Gastroesophageal sphincter (tissue), 4 donors: ENCODE measurements at regions not wholly inside any gene's neighbourhood (a gene's known extent, or its start where the extent isn't known, plus 50 kb on each side); places are given as distances from the start of the nearest gene placed in this dataset.
"Not testable (repeated sequence)": the region's sequence is repeated elsewhere in the genome, so short reads cannot be mapped to it uniquely, and the experiment has no call there.

Experiments
- ATAC-seq: fragments of 150-250 bp; one replicate; pipeline ENCODE4 v1.9.1; 2016; ENCODE audit warnings: mild to moderate bottlenecking, moderate library complexity
- H3K27ac ChIP-seq, 4 donors: fragments of 200-600 bp; sonication (generic) in 3 of 4; 1 replicate in 3 of 4; 2 replicates in 1 of 4; pipeline ENCODE4 v1.5.1; 2016 to 2019
- H3K27me3 ChIP-seq: fragments of 200-600 bp; sonication (generic); one replicate; pipeline ENCODE4 v1.5.1; 2019
- H3K36me3 ChIP-seq, 2 donors: fragments of 200-600 bp; sonication (generic); one replicate each; pipeline ENCODE4 v1.5.1; 2019; ENCODE audit warnings: control low read depth in 1 of 2
- H3K4me1 ChIP-seq, 3 donors: fragments of 200-600 bp; sonication (generic); 1 replicate in 2 of 3; 2 replicates in 1 of 3; pipeline ENCODE4 v1.5.1; 2016 to 2019; ENCODE audit warnings: control low read depth in 2 of 3
- H3K4me3 ChIP-seq, 2 donors: fragments of 200-600 bp; sonication (generic); one replicate each; pipeline ENCODE4 v1.5.1; 2019; ENCODE audit warnings: mild to moderate bottlenecking in 1 of 2, moderate library complexity in 1 of 2
- H3K9me3 ChIP-seq, 3 donors: fragments of 200-600 bp; sonication (generic); one replicate each; pipeline ENCODE4 v1.5.1; 2017 to 2019; ENCODE audit warnings: control low read depth in 2 of 3
- EP300 ChIP-seq: sonication (generic); formaldehyde crosslinking; IDR thresholded peaks from one replicate; pipeline ENCODE4 v1.6.1; 2017; ENCODE audit warnings: antibody characterized with exemption, mild to moderate bottlenecking
- POLR2A ChIP-seq, 2 donors: fragments of 450-650 bp; IDR thresholded peaks; one replicate each; pipeline ENCODE4 v1.6.1; 2017; ENCODE audit warnings: antibody characterized with exemption in 2 of 2, mild to moderate bottlenecking in 2 of 2, moderate library complexity in 1 of 2
- POLR2AphosphoS5 ChIP-seq: sonication (generic); formaldehyde crosslinking; IDR thresholded peaks from one replicate; pipeline ENCODE4 v1.6.1; 2017; ENCODE audit warnings: antibody characterized with exemption
- WGBS, 2 donors: methylation state at CpG; one replicate each; pipeline ENCODE4 v1.1.5; 2018; ENCODE audit warnings: low coverage in 1 of 2; 5-methylcytosine and 5-hydroxymethylcytosine counted together
- TF ChIP-seq, protein P1 (sequence below), 4 experiments: fragments of 200-600 bp in 2 of 4; fragments of 450-650 bp in 2 of 4; sonication (generic) in 1 of 4; IDR thresholded peaks; one replicate each; pipeline ENCODE4 v1.5.1; 2017 to 2019; ENCODE audit warnings: antibody characterized with exemption in 4 of 4, mild to moderate bottlenecking in 2 of 4, moderate library complexity in 2 of 4

DNA sequence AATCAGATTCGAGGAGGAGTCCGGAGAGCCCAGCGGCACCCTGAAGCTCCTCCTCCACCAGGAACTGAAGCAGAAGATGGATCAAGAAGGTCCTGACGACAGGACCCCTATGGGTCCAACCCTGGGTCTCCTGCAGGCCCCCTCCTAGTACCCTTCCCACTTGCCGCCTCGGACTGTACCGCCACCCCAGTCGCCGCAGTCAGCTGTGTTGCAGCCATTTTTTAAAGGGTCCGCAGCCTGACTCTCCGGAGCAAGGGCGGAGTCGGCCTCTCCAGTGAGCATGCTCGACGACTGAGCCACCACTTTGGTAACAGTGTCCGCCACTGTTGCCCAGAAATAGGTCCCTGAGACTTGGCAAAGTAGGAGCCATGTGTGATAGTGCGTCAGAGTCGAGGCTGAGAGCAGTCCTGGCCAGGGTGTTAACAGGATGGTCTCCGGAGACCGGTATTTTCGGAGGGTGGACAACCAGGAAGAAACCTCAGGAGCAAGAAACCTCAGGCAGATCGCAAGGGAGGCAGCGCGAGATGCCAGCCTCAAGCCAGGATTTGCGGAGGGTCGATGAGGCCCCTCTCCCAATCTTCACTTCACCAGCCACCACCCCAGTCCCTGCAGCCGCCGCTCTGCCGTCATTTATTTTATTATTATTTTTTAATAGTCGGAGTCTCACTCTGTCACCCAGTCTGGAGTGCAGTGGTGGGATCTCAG, 294.6 kb upstream of the ZNF337 start:
- H3K9me3 ChIP-seq, result no peaks in the 10 kb centered on the region
- TF ChIP-seq POLR2AphosphoS5 (no peak), POLR2A (IDR thresholded peaks at IDR 0.05) (no peak), EP300 (no peak)
- TF ChIP-seq, protein P1, sequence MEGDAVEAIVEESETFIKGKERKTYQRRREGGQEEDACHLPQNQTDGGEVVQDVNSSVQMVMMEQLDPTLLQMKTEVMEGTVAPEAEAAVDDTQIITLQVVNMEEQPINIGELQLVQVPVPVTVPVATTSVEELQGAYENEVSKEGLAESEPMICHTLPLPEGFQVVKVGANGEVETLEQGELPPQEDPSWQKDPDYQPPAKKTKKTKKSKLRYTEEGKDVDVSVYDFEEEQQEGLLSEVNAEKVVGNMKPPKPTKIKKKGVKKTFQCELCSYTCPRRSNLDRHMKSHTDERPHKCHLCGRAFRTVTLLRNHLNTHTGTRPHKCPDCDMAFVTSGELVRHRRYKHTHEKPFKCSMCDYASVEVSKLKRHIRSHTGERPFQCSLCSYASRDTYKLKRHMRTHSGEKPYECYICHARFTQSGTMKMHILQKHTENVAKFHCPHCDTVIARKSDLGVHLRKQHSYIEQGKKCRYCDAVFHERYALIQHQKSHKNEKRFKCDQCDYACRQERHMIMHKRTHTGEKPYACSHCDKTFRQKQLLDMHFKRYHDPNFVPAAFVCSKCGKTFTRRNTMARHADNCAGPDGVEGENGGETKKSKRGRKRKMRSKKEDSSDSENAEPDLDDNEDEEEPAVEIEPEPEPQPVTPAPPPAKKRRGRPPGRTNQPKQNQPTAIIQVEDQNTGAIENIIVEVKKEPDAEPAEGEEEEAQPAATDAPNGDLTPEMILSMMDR (IDR thresholded peaks at IDR 0.05), result no peak
- whole genome bisulfite sequencing, 2 donors, result 96% methylated on average over 9 to 18 of the region's 30 CpGs
- H3K27ac ChIP-seq, result no peak overlapping the region
- no peaks in the 10 kb centered on the region for H3K36me3 ChIP-seq
- H3K4me1 ChIP-seq, result peaks cover 0 to 9% (median 0%) of the 10 kb centered on the region in 3 donors
- no peak for ATAC-seq
- peaks cover 17% of the 10 kb centered on the region for H3K27me3 ChIP-seq
- H3K4me3 ChIP-seq, result no peak overlapping the region

DNA sequence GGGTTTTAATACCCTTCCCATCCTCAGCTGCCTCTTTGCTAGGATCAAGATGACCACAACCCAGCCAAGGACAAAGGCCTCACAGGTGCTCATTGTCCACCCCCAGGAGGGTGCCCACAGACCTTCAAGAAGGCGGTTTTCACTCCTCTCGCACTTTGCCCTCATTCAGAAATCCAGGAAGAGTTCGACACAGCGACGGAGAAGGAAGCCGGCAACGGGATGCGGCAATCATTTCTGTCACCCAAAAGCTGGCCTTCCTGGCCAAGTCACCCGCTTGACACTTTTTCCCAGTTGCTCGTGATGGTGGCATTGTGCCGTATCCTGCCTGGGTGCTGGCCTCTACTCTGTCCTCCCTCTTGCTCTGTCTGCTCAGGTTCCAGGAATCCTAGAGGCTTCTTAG, 293.0 kb upstream of the ZNF337 start:
- H3K27ac ChIP-seq, H3K4me1 ChIP-seq, H3K4me3 ChIP-seq, ATAC-seq, H3K9me3 ChIP-seq, H3K36me3 ChIP-seq: not testable (repeated sequence)
- peaks cover 17% of the 10 kb centered on the region for H3K27me3 ChIP-seq
- 95 to 98% methylated on average over 6 to 8 of the region's 11 CpGs for WGBS, 2 donors

DNA sequence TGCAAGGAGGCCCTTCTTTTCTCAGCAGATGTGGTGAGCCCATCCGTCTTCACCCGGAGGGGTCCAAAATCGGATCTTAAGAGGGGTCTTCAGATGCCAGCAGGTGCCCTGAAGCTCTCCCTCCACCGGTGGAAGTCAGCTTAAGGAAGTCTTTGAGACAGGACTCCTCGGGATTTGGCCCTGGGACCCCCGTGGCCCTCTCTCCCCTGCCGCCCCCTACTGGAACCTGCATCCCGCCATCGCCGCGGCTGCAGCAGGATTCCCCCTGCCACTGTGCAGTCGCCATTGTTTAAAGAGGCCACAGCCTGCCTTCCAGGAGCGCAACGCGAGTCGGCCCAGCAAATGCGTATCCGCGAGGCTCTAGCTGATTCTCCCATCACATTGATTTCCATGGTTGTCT, 292.5 kb upstream of the ZNF337 start:
- H3K27ac ChIP-seq, result no peak overlapping the region
- TF ChIP-seq POLR2AphosphoS5 (no peak), POLR2A (IDR thresholded peaks at IDR 0.05) (no peak), EP300 (no peak)
- TF ChIP-seq, protein P1 (IDR thresholded peaks at IDR 0.05), result no peak
- no peaks in the 10 kb centered on the region for H3K36me3 ChIP-seq
- no peak overlapping the region for H3K4me3 ChIP-seq
- peaks cover 0 to 9% (median 0%) of the 10 kb centered on the region in 3 donors for H3K4me1 ChIP-seq
- H3K9me3 ChIP-seq, result no peaks in the 10 kb centered on the region
- H3K27me3 ChIP-seq, result peaks cover 17% of the 10 kb centered on the region
- 93 to 100% methylated on average over 3 of the region's 19 CpGs for WGBS, 2 donors
- ATAC-seq, result no peak

DNA sequence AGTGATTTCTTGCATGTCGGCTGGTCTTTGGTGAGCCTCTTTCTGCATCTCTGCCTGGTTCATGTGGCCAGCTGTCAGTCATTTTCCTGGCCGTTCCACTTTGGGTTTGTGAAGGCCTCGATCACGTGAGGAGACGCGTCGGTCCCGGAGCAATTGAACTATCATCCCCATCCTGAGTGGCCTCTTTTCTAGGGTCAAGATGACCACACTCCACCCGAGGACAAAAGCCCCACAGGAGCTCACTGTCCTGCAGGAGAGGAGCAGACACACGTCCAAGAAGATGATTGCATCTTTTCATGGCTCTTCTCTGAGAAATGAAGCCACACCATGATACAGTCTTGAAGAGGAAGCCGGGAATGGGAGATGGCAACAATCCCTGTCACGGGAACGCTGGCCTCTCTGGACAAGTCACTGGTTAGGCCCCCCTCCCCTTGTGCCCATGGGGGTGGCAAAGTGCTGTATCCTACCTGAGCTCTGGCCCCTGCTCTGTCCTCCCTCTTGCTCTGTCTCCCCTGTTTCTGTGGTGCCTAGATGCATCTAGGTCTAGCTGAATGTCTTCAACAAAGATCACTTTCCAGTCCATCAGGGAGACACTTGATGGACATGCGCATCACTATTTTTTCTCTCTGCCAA, 291.4 kb upstream of the ZNF337 start:
- H3K27me3 ChIP-seq, result peaks cover 17% of the 10 kb centered on the region
- ATAC-seq, H3K4me3 ChIP-seq: not testable (repeated sequence)

DNA sequence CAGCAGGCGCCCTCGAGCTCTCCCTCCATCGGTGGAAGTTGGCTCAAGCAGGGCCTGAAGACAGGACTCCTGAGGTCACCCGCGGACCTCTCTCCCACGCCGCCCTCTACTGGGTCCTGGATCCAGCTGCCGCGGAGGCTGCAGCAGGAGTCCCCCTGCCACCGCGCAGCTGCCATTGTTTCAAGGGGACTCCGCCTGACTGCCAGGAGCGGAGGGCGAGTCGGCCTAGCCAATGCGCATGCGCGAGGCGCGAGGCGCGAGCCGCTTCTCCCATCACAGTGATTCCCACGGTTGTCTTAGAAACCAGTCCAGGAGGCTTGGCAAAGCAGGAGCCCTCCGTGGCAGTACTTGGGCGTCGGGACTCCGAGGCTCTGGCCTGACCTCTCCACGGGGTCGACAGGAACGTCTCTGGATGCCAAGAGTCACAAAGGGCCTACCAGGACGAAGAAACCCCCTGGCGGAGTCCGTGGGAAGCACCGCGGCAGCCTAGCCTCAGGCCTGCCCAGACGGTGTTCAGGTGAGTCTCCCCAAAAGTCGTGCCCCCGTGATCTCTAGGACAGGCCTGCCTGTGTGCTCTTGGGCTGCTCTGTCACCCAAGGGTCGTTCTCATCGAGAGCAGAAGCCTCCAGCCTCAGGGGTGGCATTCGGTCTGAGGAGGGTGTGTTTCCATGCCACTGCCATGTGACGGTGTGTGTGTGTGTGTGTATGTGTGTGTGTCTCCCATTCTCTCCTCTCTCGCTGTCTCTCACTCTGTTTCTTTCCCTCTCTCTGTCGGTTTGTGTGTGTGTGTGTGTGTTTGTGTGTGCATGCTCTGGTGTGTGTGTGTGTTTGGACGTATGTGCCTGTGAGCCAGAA, 290.6 kb upstream of the ZNF337 start:
- H3K4me3 ChIP-seq, result peak overlapping the region in 1 of 2 donors; percentile 45
- peaks cover 17% of the 10 kb centered on the region for H3K27me3 ChIP-seq
- H3K4me1 ChIP-seq, result peaks cover 0 to 9% (median 0%) of the 10 kb centered on the region in 3 donors
- H3K36me3 ChIP-seq, result no peaks in the 10 kb centered on the region
- TF ChIP-seq, protein P1 (IDR thresholded peaks at IDR 0.05), result peak in 3 of 4 experiments; percentile 8 to 57 (median 28)
- no peak for TF ChIP-seq POLR2AphosphoS5
- no peak overlapping the region for H3K27ac ChIP-seq
- peak; percentile 42 for ATAC-seq
- H3K9me3 ChIP-seq, result no peaks in the 10 kb centered on the region
- 79% methylated on average over 5 of the region's 46 CpGs; no CpG with 5 or more reads in 1 of the 2 donors for WGBS, 2 donors

More for the DNA sequence above, 291.4 kb upstream of the ZNF337 start:
- not testable (repeated sequence) for H3K9me3 ChIP-seq, H3K27ac ChIP-seq, H3K4me1 ChIP-seq, H3K36me3 ChIP-seq
- 80% methylated on average over 2 of the region's 14 CpGs; no CpG with 5 or more reads in 1 of the 2 donors for WGBS, 2 donors
